Right lung (tissue), 2 donors: ENCODE measurements at regions not wholly inside any gene's neighbourhood (a gene's known extent, or its start where the extent isn't known, plus 50 kb on each side); places are given as distances from the start of the nearest gene placed in this dataset.

Experiments used
- DNase-seq, 2 donors: peaks; one replicate each; pipeline ENCODE4 v3.0.0-alpha.2; 2013

DNA sequence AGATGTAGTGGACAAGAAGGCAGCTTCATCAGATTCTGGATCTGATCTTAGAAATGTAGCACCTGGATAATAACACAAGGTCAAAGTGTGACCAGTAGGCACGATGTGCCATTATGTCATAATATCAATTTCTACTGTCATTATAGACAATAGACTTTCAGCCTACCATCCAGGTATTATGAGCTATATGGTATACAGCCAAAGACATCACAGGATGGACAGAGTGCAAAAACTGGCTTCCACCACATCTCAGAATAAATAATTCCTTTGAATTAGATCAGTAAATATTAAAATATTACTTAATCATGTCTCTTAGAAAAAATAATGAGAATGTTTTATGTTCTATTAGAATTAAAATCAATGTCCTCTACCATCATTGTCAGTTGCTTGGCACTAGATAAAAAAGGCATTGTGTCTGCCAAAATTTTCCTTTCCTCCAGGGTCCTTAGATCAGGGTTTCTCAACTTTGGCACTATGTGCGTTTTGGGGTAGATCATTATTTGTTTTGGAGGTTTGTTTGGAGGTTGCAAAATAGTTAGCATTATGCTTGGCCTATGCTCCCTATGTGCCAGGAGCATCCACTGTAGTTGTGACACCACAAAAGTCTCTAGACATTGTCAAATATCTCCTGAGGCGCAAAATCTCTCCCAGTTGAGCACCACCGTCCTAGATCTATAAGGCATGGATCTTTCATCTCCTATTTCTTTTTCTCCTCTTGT lies 86.7 kb upstream of the NRIP1 start:
- DNase-seq: no peak

DNA sequence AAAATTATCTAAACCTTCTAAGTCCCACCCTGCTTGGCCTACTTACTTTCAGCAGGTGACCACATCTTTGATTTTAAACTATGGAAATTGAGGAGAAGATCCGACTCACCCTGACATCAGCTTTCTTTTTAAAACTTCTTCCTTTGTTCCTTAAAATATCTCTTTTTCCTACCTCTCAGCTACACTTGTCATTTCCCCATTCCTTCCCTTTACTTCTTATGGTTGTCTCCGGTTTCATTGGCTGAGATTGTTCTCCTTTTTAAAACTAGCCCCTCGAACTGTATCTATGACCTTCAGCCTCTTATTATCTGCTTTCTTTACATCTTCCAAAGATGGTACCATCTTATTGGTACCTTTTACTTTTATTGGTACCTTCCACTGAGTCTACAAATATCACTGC lies 87.8 kb upstream of the NRIP1 start:
- no peak for DNase-seq

DNA sequence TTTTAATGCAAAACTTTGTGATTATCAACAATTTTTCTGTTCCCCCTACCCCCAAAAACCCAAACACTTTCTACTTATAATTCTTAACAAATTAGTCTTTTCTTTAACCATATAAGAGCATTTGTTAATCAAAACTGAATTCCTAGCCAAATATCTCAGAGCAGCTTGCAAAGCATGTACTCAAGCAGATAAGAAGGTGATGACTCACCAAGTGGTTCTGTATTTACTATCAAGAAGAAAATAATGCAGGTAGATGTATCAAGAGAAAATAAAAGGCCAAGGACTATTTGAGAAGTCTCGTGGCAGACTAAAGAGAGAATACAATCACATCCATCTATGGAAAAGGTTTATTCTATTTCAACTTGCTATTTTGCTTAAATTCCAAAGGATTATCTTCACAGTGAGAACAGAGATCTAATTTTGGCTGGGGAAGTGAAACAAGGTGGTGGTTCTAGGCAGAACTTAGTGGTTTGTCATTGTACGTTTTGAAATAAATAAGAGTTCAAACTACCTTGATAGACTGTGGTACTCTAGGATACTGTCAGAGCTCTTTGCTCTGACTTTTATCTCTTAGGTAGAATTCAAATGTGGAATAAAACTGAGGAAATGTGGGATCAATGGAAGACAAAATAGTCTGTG lies 94.7 kb upstream of the NRIP1 start:
- DNase-seq: no peak

DNA sequence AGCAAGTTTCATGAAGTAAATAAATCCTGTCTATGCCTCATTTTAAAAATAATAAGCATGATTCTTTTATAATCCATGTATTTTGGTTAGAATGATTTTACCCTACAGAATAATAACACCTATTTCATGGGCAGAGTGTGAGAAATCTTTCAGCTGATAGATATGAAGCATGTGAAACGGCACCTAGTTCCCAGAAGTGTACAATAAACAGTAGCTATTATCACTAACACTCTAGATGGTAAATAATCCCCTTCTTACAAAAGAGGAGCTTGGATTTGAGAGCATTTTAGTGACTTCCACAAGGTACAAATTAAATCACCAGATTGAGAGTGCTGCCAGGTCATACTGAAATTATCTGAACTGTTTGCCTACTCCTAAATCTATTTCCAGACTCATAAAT lies 95.3 kb upstream of the NRIP1 start:
- no peak for DNase-seq

DNA sequence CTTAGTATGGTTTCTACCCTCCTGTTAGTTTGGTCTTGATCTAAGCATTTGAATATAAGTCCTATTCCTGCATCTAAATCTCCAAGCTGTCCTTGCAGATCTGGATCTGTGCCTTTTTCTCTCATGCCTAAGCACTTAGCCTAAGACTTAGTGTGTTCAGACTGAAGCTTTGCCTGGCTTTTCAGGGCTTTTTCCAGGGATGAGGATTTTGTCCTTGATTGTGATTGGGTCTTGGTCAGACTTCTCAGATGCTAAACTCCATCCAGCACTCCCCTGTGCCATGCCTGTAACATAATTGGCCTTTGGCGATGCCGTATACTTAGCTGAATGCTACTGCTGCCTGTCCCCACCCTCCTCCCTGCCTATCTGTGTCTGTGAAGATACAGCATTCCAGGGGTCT lies 98.1 kb upstream of the NRIP1 start:
- DNase-seq: no peak

DNA sequence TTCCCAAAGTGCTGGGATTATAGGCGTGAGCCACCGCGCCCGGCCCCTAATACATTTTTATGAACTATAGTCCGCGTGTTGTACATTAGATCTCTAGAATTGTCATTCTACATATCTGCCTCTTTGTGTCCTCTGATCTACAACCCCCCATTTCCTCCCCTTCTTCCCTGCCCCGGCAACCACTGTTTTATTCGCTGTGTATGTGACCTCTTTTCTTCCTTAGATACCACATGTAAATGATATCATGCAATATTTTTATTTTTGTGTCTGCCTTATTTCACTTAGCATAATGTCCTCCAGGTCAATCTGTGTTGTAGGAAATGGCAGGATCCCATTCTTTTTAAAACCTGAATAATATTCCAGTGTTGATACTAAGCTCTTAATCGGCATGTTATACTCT lies 99.5 kb upstream of the NRIP1 start:
- DNase-seq: no peak

DNA sequence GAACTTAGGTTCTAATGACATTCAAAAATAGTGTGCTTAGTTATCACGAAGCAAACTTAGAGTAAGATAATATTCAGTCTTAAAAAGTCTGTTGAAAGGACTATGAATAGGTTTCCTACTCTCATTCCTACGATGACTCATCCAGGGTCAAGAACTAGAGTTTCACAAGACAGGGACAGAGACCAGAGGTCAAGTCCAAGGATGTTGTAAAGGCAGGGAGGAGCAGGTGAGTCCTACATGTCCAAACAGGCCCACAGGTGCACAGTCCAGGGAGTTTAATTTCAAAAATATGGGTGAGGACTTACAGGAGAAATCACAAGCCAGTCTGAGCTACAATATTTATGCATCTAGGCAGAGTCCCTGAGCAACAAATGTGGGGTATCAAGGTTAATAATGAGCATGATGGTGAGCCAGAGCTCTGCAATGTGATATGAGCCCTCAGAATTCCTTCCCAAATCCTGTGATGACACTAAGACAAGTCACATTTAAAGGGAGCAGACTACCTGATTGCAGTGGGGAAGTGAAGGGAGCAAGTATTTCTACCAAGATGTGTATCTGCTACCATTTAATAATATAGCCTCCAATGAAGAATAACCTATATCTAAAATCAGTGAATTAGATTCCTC lies 100.0 kb upstream of the NRIP1 start:
- DNase-seq: no peak

DNA sequence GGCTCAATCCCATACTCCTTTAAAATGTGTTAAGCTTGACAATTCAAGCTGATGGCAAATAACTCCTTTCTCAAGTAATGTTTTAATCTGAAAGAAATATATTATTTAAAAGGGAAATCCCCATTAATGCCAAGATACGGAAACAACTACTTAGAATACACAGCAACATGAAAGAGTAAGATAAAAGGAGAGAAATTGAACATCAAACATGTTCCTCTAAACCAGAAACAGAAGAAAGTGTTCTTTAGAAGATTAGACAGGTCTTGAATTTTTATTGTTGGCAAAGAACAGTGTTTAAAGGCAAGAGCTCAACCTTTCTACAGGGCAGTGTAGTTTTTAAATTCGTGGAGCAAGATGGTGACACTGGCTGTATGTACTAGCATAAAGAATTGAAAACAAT lies 105.8 kb upstream of the NRIP1 start:
- DNase-seq: no peak

DNA sequence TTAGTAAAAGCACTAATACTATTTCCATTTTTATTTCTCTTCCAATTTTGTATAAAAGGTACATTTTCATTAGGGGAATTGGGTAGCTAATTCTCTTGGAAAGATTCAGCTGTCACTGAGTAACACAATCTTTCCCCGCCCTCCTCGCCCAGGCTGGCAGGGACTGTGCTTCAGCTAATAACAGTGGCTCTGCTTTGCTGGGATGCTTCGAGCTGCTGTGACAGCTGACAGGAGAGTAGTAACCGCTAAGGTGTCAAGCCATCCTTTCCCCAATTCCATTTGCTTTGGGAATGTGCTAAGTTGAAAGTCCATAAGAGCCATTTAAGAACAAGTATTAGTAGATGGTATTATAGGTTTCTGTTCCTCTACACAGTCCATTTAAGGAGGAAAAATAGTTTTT lies 106.7 kb upstream of the NRIP1 start:
- DNase-seq: no peak

DNA sequence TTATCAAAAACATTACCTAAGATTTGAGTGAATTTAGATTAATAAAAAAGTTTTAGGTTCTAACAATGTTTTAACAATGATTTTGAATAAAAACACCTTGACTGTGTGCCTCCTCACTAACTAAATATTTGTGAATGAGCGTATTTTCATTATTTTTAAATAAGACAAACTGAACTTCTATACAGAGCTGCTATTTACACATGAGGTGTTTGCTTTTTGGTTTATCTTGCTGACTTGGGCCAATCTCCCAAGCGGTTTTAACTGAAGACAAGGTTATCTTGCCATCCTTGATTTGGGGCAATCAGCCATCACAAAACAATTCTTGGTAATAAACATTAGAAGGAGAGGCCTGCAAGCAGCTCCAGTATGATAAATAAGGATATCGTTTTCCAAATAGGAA lies 108.2 kb upstream of the NRIP1 start:
- no peak for DNase-seq

DNA sequence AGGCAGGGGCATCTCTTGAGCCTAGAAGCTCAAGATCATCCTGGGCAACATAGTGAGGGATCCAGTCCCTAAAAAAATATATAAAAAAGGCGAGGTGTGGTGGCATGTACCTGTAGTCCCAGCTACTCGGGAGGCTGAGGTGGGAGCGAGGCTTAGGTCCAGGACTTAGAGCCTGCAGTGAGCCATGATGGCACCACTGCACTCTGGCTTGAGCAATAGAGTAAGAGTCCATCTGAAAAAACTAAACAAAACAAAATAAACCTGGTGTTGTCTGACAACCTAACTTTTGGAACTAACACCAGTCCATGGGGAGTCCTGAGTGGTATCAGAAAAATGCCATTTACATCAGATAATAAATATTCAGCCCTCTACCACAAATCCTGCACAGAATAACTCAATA lies 110.1 kb upstream of the NRIP1 start:
- DNase-seq: no peak

DNA sequence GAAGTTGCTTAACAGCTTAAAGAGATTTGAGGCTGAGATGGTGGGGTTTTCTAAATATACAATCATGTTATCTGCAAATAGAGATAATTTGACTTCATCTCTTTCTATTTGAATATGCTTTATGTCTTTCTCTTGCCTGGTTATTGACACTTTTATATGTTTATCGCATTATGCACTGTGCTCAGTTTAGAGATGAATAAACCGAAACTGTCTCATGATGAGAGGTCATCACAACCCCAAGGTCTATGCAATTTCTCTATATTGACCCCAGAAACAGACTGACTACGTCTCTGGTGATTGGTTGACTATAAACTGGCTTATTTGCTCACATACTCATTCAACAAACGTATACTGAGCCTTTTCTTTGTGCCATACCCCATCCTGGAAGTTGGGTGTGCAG lies 117.9 kb upstream of the NRIP1 start:
- no peak for DNase-seq

DNA sequence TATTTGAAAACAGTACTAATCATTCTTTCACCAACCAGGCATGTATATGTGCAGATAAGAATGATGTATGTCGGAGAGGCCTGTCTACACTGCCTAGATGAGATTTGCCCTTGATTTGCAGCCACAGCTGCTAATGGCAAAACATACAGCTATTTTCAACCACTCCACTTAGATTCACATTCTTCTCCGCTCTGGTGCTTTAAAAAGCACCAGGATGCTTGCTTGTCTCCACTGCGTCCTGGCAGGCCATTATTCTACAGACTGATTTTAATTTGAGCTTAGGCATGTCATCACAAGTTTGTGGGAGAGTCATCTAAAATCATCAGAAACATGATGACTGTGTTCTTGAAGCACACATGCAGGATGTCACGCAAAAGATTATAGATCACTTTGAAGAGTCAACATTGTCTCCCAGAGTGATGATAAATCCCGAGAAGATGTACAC lies 119.0 kb upstream of the NRIP1 start:
- DNase-seq: no peak

DNA sequence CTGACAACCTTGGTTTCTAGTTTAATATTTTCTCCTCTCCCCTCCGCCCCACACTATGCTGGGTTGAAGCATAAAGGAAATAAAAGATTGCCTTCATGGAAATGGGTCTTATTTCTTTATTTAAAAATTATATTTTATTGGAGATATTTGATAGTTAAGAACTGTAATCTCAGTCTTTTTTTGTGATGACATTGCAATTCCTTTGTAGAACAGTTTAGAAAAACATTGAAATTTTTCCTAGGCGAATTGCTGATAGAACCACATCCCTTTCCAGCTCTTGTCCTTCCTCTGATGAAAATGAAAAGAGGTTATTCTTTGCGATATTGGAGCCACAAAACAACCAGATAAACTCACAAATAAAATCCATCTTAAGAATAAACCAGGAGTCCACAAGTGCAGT lies 125.6 kb upstream of the NRIP1 start:
- no peak for DNase-seq

DNA sequence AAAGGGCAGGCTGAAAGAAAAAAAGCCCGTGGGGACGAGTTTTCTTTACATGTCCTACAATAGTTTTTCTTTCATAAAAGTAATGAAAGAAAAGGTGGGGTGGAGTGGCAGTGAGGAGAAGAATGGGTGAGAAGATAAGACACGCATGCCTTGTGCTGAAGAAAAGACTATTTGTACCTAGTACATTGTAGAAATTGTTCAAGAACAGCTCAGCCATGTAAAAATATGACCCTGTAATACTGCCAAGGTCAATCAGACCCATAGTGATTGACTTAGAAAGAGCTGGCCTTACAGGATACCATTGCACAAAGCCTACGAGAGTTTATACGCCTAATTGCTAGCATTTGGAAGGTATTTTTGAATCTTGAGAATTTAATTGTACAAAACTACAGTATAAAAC lies 126.0 kb upstream of the NRIP1 start:
- no peak for DNase-seq

DNA sequence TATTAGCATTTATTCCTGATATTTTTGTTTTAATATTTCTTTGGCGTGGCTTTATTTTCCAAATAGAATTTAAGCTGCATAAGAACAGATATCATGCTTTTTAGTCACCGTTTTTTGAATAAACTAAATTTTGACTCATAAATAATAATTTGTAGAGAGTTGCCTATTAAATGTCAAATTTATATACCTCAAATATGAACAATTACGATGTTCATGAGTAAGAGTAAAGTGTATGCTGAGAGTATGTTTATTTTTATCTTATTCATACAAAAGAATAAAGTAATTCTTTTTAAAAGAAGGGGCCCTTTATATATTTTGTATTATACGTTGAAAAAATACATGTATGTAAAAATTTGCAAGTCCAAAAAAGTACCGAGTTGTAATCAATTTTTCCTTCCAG lies 126.5 kb upstream of the NRIP1 start:
- DNase-seq: no peak

DNA sequence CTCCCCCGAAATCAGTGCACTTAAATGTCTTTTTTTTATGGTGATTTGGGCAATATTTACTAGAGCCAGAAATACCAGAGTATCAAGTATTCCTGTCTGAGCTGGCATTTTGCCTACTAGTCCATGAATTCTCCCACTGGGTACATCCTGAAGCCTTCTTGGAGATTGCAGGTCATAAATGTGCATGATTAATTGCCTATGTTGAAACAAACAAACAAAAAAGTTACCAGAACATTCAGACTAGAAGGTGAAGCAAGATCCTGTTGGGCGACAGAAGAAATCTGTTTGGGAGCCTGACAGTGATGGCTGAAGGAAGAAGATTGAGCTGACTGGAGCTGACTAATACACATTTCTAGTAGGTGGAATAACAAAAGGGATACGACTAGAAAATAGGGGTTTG lies 127.4 kb upstream of the NRIP1 start:
- DNase-seq: no peak

DNA sequence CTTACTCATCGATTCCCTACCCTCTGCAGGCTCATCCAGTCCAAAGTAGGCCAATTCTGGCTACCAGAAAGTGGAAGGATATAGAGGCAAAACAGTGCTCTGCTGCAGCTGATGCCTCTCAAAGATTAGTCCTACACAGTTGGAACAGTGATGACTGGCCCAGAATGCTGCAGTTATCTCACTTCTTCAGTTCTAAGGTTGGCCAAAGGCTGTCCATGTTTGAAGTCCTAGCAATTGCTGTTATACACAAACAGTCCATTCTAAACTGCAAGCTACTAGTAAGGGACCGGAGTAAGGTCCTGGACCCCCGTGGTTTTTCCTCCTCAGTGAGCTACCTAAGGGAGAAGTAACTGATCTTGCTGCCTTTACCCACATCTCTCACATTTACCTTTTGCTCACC lies 129.1 kb upstream of the NRIP1 start:
- DNase-seq: no peak

DNA sequence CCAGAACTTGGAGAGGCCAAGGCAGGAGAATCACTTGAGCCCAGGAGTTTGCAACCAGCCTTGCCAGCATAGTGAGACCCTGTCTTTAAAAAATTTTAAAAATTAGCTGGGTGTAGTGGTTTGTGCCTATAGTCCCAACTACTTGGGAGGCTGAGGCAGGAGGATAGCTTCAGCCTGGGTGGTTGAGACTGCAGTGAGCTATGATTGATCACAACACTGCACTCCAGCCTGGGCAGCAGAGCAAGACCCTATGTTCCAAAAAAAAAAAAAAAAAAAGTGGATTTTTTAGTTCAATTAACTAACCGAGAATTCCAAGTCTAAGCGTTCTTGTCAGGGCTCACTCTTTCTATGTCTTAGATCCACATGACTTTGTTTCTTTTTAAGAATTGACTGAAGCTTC lies 130.3 kb upstream of the NRIP1 start:
- DNase-seq: no peak

DNA sequence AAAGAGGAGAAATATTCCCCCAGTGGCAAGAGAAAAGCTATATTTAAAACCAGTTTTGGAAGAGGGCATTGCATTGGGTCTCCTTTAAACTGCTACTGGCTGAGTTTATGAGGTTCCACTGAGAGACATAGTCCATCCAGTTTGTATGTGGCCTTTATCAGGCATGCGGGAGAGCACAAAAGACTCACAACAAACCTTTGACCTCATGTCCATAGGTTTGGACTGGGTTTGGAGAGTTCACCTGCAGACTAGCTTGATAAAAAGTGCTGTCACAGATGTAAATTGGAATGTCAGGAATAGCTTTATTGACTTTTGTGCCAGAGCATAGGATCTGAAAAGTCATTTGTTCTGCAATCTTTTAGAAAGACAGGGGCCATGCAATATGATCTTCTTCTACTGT lies 131.0 kb upstream of the NRIP1 start:
- DNase-seq: no peak

DNA sequence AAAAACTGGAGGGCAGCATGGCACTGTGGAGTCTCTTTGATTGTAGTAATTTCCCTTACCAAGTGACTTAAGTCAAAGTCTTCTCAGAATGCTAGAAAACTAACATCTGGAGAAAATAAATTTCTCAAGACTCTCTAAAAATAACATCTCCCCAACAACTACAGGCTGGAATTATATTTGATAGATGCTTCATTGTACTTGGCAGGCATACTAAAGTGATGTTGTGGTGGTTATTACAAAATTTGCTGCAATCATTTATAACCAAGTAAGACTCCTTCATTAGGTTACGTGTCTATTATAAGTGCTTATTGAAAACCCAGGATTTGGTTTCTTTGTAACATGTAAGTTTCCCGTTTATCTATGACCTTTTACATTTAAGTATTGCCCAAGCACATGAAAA lies 132.9 kb upstream of the NRIP1 start:
- DNase-seq: no peak

DNA sequence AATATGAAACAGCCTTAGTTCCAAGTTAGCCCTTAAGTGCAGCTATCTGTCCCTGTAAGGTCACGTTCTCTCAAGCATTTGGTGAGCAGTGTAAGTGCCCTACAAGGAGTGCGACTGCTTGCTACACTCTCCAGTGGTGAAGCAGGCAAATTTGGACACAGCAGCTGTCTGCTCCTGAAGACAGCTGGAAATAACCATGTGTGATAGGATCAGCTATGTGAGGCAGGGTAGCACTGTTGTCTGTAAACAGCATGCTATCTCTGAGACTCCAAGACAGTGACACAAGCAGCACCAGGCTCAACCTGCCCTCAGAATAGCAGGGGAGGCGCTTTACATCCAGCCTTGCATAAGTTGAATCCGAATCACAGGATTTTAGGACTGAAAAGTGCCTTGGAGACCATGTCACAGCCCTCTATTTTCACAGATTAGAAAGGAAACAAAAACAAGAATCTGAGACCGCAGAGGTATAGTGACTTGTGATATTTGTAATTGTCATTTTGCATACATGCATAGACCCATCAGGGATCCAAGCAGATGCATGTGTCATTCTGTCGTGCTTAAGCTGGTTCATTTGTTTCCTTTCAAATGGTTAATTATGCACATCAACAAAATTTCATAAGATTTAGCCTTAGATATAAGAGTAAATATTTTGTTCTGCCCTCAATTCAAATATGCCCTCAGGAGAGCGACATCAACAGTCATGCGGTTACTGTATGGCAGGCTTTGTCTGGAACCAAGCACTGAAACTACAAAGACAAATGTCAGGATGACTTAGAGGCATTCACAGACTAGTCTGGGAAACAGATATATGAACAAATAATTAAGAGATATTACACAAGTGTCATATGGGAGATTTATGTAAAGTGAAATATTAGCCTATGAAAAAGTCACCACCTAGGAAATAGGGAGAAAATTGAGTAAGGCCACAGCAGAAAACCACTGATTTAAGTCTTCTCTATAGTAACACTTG lies 134.9 kb upstream of the NRIP1 start:
- DNase-seq: peak in 1 of 2 donors; percentile 11
